HG03108 (cell line): ENCODE measurements at regions not wholly inside any gene's neighbourhood (a gene's known extent, or its start where the extent isn't known, plus 50 kb on each side); places are given as distances from the start of the nearest gene placed in this dataset.

Experiments used
- ATAC-seq: cut with Tn5 transposase; IDR thresholded peaks from one replicate; pipeline ENCODE4 v1.9.1; 2021; ENCODE audit warnings: moderate library complexity; ENCODE audit not compliant: unreplicated experiment

DNA sequence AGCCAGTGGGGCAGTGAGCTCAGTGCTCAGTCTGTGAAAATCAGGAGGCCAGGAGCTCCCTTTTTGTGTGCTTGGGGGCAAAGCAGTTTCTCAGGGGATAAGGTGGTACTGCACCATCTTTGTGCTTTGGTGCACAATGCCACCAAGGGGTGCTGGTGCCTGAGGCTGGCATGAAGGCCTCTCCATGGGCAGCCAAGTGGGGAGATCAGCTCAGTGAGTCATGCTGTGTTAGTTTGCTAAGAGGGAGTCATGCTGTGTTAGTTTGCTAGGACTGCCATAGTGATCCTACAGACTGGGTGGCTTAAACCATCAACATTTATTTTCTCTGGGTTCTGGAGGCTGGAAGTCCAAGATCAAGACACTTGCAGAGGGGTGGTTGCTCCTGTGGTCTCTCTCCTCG is 428.1 kb downstream of the PRDM2 start:
- ATAC-seq, result no peak

DNA sequence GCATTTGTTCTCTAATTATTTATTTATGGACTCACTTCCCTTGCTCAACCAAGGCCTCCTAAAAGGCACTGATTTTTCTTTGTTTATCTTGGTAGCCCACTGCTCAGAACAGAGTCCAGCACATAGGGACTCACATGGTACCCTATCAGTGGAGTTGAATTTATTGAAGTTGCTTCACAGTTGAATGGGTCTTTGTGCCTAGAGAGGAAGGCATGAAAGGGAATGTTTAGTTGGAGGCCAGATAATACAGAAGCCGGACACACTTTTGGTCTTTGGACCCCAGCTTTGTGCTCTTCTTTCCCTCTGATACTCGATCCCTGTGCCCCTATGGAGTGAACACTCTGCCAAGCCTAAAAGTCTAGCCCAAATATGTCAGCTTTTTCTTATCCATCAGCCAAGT is 429.0 kb downstream of the PRDM2 start:
- ATAC-seq, result no peak

DNA sequence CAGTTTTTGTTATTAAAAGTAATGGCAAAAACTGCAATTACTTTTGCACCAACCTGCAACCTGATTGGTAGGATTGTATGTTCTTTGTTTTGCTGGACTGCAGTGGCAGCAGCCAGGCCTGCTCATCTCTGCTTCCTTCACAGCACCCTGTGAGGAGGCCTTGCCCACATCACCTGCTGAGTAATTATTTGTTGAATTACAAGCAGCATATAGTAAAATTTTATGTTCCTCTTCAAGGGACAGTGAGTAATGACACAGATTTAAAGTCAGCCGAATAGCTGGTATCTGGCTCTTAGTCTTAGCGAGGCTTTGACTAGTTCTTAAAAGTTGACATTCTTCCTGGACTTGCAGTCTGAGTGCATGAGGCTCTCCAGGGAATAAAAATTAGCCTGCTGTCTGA is 435.1 kb downstream of the PRDM2 start:
- no peak for ATAC-seq

DNA sequence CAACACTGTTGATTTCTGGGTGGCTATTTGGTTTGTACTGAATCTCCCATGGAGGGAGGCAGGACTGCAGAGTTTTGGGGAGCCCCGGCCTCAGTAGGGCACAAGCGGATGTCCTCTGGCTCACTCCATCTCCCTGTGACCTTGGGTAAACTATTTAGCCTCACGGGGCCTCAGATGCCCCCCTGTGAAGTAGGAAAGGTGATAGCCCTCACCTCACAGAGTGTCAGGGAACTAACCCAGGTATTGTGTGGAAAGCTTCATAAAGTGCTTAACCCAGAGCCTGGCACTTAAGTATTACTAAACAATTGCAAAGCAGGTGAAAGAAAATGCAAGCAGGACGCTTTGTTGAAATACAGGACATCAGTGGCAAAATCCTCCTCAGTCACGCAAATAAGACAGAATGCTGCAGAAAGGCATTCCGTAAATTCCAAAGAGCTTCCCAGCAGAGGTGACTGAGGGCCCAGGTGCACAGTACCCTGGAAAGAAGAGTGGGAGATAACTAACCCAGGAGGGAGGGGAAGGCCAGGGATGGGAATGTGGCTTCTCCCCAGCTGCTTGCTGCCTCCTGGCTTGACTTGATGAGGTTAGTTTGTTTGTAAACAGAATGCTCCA is 436.3 kb downstream of the PRDM2 start:
- ATAC-seq, result no peak

DNA sequence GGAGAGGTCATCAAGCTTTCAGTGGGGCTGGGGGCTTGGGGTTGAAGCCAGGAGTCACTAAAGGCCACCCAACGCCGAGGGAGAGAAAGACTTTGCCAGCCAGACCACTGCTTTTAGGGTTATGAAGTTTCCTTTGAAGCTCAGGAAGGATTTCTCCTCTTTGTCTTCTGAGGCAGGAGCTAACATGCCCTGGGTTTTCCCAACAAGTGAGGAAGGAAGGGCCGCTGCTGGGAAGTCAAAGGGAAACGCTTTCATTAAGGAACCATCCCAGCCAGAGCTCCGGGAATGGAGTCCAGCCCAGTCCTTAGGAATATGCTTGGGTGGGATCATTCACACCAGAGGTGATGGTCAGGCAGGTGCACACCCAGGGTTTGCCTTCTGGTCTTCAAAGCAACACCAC is 436.9 kb downstream of the PRDM2 start:
- no peak for ATAC-seq

DNA sequence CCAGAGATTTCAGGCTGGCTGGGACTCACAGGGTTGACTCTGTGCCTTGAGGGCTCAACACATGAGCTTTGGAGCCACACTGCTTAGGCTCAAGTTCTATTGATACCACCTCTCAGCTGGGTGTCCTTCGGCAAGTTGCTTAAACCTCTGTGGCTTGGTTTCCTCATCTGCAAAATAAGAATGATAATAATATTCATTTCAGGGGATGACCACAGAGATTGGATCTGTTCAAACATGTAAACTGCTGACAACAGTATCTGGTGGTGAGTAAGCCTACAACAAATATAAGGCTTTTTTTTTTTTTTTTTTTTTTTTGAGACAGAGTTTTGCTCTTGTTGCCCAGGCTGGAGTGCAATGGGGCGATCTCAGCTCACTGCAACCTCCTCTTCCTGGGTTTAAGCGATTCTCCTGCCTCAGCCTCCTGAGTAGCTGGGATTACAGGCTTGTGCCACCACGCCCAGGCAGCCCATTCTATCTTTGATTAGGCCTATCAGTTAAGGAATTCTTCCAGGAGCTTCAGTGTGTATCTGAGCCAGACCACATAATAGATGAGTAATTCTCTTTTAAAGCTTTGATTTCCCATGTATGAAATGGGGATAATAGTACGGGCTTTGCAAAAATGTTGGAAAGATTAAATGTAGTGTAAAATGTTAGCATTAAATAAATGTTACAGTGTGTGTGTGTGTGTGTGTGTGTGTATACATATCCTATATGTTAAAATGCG is 437.6 kb downstream of the PRDM2 start:
- no peak for ATAC-seq

DNA sequence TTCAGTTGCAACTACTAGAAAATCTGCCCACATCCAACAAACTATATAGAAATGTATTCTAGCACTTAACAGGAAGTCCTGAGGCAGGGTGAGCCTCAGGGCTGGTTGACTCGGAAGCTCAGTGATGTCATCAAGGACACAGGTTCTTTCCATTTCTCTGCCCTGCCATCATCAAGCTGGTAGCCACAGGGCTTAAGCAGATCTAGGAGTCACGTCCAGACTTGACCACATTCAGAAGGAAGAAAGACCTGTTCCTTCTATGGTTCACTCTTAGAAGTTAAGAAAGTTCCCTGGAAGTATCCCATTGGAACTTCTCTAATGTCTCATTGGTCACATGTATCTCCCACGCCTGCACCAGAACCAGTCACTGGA is 438.1 kb downstream of the PRDM2 start:
- no peak for ATAC-seq

DNA sequence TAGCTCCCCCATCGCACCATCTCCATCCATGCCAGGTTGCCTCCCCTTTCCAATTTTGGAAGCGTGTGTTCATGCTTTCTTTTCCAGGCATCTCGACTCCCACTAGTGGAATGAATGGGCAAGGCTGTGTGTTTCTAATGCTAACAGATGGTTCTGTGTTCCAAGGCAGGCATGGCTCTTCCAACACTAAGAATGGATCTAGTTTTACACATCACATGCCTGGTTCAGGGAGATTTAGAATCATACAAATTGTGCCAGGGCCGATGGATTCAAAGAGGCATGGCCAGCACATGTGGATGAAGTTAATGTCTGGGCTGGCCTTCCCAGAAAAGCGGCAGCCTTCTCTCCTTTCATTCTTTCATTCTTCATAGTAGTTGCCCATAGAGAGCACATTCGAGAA is 438.7 kb downstream of the PRDM2 start:
- ATAC-seq, result no peak

DNA sequence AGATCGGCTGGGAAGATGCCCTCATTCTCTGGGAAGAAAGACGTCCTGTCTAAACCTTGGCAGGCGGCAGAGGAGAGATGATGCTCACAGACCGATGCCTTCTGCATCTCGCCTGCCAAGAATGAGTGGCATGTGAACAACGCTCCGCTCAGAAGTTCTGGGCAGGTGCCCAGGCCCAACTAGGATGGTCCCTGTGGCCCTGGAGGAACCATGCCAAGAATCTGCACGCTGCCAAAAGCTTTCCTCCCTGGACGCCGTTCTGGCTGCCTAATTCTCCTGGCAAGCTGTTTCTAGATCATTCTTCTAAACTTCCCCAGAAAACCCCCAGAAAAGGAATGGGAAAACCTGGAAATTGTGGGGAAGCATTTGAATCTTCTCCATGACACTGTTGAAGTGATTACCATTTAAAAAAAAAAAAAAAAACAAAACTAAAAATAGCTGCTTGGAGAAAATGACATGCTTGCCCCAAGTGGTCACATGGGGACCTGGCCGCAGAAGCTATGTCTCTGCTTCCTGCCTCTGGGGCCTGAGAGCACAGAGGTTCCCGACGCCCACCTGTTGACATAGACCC is 440.9 kb downstream of the PRDM2 start:
- ATAC-seq, result no peak

DNA sequence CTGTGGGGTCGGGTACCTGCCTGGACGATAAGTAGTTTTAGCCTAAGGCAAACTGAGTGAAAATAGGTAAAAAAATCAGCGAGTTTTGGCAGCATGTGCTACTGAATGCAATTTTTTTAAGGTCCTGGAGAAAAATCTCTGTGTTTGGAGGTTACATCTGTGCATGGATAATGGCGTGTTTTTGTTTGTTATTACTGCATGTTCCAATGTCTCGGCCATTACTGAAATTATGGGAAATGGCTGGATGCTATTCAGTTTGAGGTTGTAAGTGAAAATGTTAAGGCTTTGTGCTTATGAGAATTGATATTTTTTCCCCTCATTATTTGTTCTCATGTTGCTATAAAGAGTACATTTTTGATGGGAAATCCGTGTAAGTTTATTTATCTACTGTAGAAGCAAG is 441.7 kb downstream of the PRDM2 start:
- no peak for ATAC-seq

DNA sequence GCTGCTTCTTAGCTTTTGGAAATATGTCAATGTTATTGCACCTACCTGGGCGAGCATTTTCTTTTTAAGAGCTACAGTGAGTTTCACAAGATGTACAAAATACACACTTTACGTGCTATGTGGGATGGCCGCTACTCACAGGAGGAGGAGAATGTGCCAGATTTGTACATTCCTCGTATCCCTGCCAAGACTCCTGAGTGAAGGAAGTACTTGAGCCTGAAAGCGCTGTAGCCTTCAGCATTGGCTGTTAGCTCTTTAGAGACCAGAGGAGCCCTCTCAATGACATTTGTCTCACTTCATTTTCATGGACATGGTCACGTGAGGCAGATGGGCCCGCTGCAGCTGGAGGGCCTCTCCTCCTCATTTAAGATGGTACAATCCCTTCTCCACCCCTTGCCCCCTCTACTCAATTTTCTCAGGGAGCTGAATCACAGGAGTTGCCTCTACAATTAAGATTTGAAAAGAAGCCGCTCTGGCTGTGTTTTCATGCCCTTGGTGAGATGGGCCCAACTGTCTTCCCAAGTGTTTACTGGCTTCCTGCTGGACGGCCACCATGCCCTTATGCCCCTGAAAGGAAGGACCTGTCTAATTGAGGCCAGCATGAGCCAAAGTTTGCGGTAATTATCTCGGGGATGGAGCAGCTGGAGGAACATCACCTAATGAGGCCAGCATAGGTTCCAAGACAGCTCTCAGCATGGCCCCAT is 442.6 kb downstream of the PRDM2 start:
- no peak for ATAC-seq

DNA sequence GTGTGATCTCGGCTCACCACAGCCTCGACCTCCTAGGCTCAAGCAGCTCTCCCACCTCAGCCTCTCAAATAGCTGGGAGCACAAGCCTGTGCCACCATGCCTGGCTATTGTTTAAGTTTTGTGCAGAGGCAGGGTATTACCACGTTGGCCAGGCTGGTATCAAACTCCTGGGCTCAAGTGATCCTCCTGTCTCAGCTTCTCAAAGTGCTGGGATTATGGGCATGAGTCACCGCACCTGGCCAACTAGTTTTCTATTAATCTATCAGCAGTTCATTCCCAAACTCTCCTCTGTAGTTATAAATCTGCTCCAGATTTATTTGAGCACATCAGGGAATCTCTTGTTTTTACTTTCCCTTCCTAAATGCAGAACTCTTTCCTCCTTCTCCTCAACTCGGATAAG is 443.8 kb downstream of the PRDM2 start:
- ATAC-seq, result no peak

DNA sequence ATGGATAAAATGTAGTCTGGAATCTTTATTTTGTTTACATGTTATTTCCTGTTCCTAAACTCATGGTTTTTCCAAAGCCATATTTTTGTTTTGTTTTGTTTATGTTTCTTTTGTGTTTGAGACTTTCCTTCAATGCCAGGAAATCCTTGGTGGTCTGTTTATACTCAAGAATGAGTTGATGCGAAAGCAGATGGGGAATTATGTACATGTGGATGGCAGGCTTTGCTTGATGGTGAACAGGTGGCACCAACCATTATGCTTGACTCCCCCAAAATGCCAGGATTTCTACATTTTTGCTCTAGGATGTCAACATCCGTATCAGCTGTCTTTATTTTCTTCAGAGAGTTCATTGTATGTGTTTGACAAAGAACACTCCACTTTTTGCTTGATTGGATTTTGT is 448.5 kb downstream of the PRDM2 start:
- ATAC-seq, result no peak

DNA sequence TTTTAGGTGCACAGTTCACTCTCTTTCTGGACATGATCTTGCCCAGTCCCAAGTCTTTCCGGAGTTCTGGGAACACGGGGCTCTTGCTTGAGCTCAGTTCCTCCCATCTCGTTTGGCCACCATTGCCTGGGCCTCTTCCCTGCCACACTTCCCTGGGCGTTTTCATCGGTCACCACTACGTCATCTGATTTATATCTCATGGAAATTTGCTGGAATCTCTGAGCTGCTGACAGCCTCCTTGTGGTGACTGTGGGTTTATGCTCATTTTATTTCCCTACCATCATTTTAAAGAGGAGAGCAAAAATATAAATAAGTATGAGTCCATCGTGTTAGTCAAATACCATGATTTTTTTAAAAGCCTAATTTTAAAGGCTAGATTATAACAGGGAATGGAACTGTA is 449.1 kb upstream of the KAZN start:
- ATAC-seq, result no peak

DNA sequence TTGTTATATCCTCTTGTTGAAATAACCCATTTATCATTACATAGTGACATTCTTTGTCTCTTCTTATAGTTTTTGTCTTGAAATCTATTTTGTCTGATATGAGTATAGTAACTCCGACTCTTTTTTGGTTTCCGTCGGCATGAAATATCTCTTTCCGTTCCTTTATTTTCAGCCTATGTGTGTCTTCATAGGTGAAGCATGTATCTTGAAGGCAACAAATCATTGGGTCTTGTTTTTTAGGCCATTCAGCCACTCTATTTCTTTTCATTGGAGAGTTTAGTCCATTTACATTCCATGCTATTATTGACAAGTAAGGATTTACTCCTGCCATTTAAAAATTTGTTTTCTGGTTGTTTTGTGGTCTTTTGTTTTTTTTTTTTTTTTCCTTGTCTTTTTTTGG is 441.9 kb upstream of the KAZN start:
- no peak for ATAC-seq

DNA sequence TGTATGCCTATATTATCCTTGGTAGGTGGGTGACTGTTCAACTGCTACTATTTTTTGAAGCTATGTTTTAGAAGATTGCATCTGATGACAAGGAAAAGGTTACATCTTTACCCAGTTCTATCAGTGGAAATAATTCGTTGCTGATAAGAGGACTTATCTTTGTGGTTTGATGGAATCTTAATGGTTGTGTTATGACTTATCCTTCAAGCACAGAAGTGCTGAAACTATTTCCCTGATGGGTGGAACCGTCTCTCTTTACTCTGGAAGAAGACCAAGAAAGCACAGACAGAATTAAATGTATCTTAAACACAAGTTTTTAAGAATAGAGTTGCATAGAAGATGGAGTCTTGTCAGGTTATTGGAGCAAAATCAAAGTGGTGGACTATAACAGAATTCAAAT is 437.7 kb upstream of the KAZN start:
- ATAC-seq, result no peak

DNA sequence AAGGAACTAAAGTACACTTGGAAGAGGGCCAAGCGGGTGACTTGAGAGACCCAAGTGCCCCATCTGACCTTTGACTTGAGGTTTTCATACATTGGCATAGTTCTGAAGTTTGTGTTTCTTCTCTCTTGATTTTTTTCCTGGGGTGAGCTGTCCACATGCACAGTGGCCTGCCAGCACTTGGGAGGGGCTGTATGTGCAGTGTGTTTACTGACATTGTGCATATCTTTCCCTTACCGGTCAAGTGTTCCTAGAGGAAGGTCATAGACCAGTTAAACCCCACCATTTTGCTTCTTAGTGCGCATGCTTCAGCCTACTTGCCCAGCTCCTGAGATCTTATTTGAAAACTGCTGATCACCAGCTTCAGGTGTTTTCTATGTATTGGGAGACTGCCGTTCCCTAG is 435.2 kb upstream of the KAZN start:
- ATAC-seq, result no peak

DNA sequence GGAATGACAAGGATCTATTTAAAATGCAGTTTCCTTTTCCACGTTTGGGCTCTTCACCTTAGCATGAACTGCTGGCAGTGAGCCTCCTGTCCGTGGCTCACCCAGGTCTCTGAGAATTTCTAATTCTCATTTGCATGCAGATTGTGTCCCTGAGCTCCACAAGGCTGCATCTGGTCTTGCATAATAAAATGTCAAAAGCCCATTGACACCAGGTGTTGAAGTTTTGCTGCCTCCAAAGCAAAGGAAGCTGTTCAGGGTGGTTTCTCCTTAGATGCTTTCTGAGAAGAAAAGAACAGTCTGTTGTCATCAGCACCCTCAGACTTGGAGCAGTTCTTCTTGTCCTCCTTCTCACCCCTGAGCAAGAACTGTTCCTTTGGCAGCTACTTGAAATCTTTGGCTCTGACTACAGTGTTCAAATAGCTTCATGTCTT is 433.1 kb upstream of the KAZN start:
- ATAC-seq, result no peak

DNA sequence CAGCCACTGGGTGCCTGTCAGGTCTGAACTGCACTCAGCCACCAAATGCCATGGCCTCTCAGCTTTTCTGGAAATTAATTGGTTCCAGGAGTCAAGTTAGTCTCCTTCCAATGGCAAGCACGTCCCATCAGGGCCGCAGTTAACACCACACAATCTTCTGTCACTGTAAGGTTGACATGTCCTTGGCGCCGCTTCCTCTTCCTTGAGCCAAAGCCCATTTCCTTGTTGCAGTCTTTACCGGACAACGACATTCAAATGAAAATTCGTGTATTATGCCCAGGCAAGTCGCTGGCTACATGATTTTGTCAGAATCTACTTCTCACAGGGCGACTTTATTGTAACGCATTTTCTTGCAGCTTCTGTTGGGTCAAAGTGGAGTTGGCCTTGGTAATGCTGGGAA is 430.6 kb upstream of the KAZN start:
- ATAC-seq, result no peak

DNA sequence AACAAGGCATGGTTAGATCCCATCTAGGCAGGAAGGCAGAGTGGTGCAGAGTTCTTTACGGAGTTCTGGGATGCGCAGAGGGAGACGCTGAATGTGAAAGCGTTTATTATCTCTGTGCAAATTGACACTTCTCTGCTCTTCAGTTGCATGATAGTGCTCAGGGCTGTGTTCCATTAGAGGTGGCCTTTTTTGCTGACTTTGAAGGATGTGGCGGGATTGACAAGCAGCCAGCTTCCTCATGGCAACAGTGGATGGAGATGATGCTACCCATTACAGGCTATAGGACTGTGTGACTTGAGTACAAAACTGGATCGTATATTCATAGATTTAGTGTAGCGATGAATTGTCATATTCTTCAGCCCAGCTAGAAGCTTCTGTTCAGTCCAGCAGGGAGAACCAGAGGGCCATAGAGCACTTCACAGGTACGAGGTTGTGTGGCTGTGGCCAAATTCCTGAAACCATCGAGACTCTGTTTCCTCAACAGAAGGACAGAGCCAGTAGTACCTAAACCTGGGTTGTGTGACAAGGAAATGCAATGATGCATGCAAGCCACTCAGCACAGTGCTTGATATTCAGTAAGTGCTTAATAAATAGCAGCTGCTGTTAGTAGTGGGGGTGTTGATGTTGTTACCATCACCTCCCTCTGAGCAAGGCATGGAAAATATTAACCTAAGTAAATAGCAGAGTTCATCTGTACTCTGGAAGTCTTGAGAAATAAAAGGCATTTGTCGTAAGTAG is 430.0 kb upstream of the KAZN start:
- no peak for ATAC-seq

DNA sequence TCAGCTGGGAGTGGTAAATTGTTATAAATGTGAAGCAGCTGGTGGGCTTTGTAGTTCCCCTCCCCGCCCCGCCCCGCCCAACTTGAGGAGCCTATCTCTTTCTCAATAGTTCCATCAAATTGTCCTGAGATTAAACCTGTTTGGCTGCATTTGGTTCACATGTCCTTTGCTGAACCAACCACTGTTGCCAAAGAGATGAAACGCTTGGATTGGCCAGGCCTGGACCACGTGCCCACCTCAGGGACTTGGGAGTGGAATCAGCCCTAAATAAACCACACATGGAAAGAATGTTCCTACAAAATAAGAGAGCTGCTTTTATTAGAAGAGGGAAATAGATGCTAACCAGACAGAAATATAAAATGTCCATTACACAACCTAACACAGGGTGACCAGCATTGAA is 424.9 kb upstream of the KAZN start:
- ATAC-seq, result no peak
